GM23338 (cell line): ENCODE measurements at regions not wholly inside any gene's neighbourhood (a gene's known extent, or its start where the extent isn't known, plus 50 kb on each side); places are given as distances from the start of the nearest gene placed in this dataset.

Experiments used
- CREB1 ChIP-seq: fragments of 250-450 bp; sonication (Bioruptor Pico); IDR thresholded peaks from 2 replicates; pipeline ENCODE4 v1.5.0; 2020; ENCODE audit warnings: low read depth, mild to moderate bottlenecking, moderate library complexity
- CTCF ChIP-seq, 2 experiments: fragments of 200-600 bp in 1 of 2; sonication (generic) in 1 of 2; conservative IDR thresholded peaks; 2 replicates each; pipeline versions ENCODE4 v1.5.1 to v1.6.1; 2016 to 2017; ENCODE audit warnings: antibody characterized with exemption in 2 of 2, low read depth in 2 of 2, mild to moderate bottlenecking in 2 of 2, moderate library complexity in 1 of 2
- ETS1 ChIP-seq: IDR thresholded peaks from 2 replicates; pipeline ENCODE4 v1.6.1; 2016; ENCODE audit warnings: antibody characterized with exemption
- JUNB ChIP-seq: IDR thresholded peaks from one replicate; pipeline ENCODE4 v1.6.1; 2016; ENCODE audit warnings: antibody characterized with exemption; ENCODE audit not compliant: unreplicated experiment
- REST ChIP-seq: IDR thresholded peaks from one replicate; pipeline ENCODE4 v1.6.1; 2018; ENCODE audit warnings: antibody characterized with exemption; ENCODE audit not compliant: unreplicated experiment
- STAT1 ChIP-seq: IDR thresholded peaks from one replicate; pipeline ENCODE4 v1.6.1; 2016; ENCODE audit warnings: antibody characterized with exemption; ENCODE audit not compliant: unreplicated experiment
- ZNF114 ChIP-seq: fragments of 250-450 bp; sonication (Bioruptor Pico); IDR thresholded peaks from 2 replicates; pipeline ENCODE4 v1.5.0; 2020; ENCODE audit warnings: mild to moderate bottlenecking, moderate library complexity
- ZNF331 ChIP-seq: fragments of 250-450 bp; sonication (Bioruptor Pico); IDR thresholded peaks from 2 replicates; pipeline ENCODE4 v1.5.0; 2020; ENCODE audit warnings: low read depth, mild to moderate bottlenecking, moderate library complexity
- ZNF462 ChIP-seq: fragments of 250-450 bp; sonication (Bioruptor Pico); IDR thresholded peaks from 2 replicates; pipeline ENCODE4 v1.5.0; 2020; ENCODE audit warnings: mild to moderate bottlenecking, moderate library complexity

- TF ChIP-seq ZNF462 (CRISPR knock-in tag) (no peak), STAT1 (no peak), ETS1 (no peak), ZNF331 (no peak), JUNB (no peak), CREB1 (CRISPR knock-in tag) (no peak), ZNF114 (CRISPR knock-in tag) (no peak), CTCF (conservative IDR thresholded peaks at IDR 0.05; ENCODE audit: low read depth in 2 of 2) (no peak), REST (no peak)
These were observed 1189.4 kb upstream of the NUDT12 start (continued) for GRCh38 chr5:104751969-104752368.
